ENCODE measurements at regions not wholly inside any gene's neighbourhood (a gene's known extent, or its start where the extent isn't known, plus 50 kb on each side); places are given as distances from the start of the nearest gene placed in this dataset.

DNA sequence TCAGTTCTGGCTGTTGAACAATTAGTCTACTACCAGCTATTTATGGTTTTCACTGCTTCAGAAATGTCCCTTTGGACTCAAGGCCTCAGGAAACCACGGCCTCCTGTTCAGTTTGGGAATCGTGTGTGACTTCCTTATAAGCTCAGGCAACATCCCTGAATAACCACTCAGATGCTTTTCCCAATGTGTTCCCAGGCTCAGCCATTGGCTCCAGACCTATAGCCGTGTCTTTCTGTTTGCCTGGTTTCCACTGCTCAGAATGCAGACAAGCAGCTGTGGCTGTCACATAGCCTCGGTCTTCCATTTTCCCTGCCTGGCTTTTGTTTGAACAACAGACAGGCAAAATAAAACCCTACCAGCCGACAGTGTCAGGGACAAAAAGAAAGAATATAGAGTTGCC lies 63.2 kb upstream of the ATP2B2 start:
- intact Hi-C loops (cut with DNase I), result no loop called here
- no peak for FAIRE-seq
- DNase-seq, result no peak

DNA sequence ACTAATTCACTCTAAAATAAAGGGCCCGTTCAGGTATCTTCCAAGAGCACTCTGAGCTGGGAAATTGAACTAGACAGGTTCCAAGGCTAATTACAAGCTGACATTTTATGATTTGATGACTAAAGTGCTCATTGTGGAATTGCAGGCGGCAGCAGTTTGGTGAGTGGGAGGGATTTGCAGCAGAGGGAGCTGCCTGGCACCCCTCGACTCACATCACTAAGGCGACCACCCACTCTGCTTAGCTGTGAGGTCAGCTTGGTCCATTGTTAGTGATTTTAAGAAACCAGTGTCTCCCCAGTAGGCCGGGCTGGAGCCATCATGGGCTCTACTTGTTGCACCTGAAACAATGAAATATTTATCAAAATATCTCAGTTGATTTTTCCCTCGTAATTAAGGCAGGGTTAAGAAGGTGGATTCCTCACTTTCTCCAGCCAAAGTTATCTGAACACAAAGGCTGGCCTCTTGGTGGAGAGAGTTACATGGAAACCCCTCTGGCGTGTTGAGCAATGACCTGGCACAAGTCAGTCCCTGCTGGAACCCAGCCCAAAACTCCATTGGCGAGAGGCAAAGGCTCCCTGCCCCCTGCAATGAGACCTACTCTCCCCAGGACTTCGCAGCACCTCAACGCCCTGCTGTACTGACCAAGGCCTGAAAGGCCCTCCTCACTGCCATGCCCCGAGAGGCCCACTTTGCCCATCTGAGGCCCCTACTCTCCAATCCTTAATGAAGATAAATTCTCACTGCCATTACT lies 65.0 kb upstream of the ATP2B2 start:
- H3K27ac ChIP-seq (ENCODE audit: low read depth in 2 of 2, low read length in 2 of 2), result no peak overlapping the region
- intact Hi-C loops (cut with DNase I), result no loop called here
- no peaks in the 10 kb centered on the region for H3K36me3 ChIP-seq (ENCODE audit: control insufficient read depth in 2 of 3, insufficient read depth in 3 of 3, low read length in 3 of 3)
- no peaks in the 10 kb centered on the region for H3K4me1 ChIP-seq (ENCODE audit: control insufficient read depth in 2 of 3, insufficient read depth in 2 of 3, low read depth in 1 of 3, low read length in 3 of 3)
- DNase-seq (no peak), FAIRE-seq (no peak)
- H3K4me3 ChIP-seq (ENCODE audit: low read length in 3 of 3), result no peak overlapping the region
- no peaks in the 10 kb centered on the region for H3K9me3 ChIP-seq (ENCODE audit: control insufficient read depth in 2 of 3, insufficient read depth in 1 of 3, low read length in 3 of 3)
- no peak overlapping the region for H3K9ac ChIP-seq (ENCODE audit: low read length in 3 of 3)
- TF ChIP-seq, protein P1, sequence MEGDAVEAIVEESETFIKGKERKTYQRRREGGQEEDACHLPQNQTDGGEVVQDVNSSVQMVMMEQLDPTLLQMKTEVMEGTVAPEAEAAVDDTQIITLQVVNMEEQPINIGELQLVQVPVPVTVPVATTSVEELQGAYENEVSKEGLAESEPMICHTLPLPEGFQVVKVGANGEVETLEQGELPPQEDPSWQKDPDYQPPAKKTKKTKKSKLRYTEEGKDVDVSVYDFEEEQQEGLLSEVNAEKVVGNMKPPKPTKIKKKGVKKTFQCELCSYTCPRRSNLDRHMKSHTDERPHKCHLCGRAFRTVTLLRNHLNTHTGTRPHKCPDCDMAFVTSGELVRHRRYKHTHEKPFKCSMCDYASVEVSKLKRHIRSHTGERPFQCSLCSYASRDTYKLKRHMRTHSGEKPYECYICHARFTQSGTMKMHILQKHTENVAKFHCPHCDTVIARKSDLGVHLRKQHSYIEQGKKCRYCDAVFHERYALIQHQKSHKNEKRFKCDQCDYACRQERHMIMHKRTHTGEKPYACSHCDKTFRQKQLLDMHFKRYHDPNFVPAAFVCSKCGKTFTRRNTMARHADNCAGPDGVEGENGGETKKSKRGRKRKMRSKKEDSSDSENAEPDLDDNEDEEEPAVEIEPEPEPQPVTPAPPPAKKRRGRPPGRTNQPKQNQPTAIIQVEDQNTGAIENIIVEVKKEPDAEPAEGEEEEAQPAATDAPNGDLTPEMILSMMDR (IDR thresholded peaks at IDR 0.05; ENCODE audit: borderline replicate concordance, extremely low read depth, insufficient read depth), result no peak
- H3K27me3 ChIP-seq (ENCODE audit: control insufficient read depth, insufficient read depth, low read length), result no peaks in the 10 kb centered on the region

More for the DNA sequence above, 63.2 kb upstream of the ATP2B2 start:
- Histone ChIP-seq H3K9ac (ENCODE audit: low read length in 3 of 3) (no peak overlapping the region), H3K4me3 (ENCODE audit: low read length in 3 of 3) (no peak overlapping the region), H3K36me3 (ENCODE audit: control insufficient read depth in 2 of 3, insufficient read depth in 3 of 3, low read length in 3 of 3) (no peaks in the 10 kb centered on the region), H3K9me3 (ENCODE audit: control insufficient read depth in 2 of 3, insufficient read depth in 1 of 3, low read length in 3 of 3) (peaks cover 0 to 11% (median 0%) of the 10 kb centered on the region in 3 donors), H3K27ac (ENCODE audit: low read depth in 2 of 2, low read length in 2 of 2) (no peak overlapping the region), H3K27me3 (ENCODE audit: control insufficient read depth, insufficient read depth, low read length) (no peaks in the 10 kb centered on the region), H3K4me1 (ENCODE audit: control insufficient read depth in 2 of 3, insufficient read depth in 2 of 3, low read depth in 1 of 3, low read length in 3 of 3) (no peaks in the 10 kb centered on the region)
- TF ChIP-seq, protein P1 (IDR thresholded peaks at IDR 0.05; ENCODE audit: borderline replicate concordance, extremely low read depth, insufficient read depth), result no peak

DNA sequence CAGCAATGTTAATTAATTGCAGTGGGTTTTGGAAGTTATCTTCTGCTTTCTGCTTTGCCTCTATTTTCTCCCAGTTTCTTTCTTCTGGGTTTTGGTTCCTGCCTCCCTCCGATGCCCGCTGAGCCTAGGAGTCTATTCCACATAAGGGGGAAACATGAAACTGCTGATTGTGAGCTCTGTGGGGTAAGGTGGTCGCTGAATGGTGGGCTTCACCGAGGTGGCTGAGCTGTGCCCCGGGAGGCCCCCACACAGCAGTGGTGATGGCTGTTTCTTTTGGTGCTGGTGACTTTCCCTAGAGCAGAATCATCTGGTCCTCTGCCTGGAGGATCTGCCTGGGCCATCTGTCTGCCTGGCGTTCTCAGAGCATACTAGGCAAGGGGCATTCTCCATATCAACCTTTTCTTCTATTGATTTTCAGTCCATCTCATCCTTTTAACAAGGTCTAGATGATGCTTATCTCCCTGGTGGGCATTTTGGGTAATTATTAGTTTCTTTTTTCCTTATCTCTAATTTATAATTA lies 68.8 kb upstream of the ATP2B2 start:
- DNase-seq, result no peak
- Histone ChIP-seq H3K27ac (ENCODE audit: low read depth in 2 of 2, low read length in 2 of 2) (no peak overlapping the region), H3K9me3 (ENCODE audit: control insufficient read depth in 2 of 3, insufficient read depth in 1 of 3, low read length in 3 of 3) (no peaks in the 10 kb centered on the region), H3K36me3 (ENCODE audit: control insufficient read depth in 2 of 3, insufficient read depth in 3 of 3, low read length in 3 of 3) (no peaks in the 10 kb centered on the region), H3K27me3 (ENCODE audit: control insufficient read depth, insufficient read depth, low read length) (no peaks in the 10 kb centered on the region), H3K4me1 (ENCODE audit: control insufficient read depth in 2 of 3, insufficient read depth in 2 of 3, low read depth in 1 of 3, low read length in 3 of 3) (no peaks in the 10 kb centered on the region), H3K4me3 (ENCODE audit: low read length in 3 of 3) (no peak overlapping the region), H3K9ac (ENCODE audit: low read length in 3 of 3) (no peak overlapping the region)
- TF ChIP-seq, protein P1 (IDR thresholded peaks at IDR 0.05; ENCODE audit: borderline replicate concordance, extremely low read depth, insufficient read depth), result no peak
- no peak for FAIRE-seq
- intact Hi-C loops (cut with DNase I), result no loop called here

Measured in kidney (tissue), 13 donors.